Activated CD4-positive, alpha-beta T cell treated with anti-CD3 and anti-CD28 coated beads for 36 hours (primary cell): ENCODE measurements at regions not wholly inside any gene's neighbourhood (a gene's known extent, or its start where the extent isn't known, plus 50 kb on each side); places are given as distances from the start of the nearest gene placed in this dataset.

Experiments used
- ATAC-seq: fragments of 200-7000 bp; cut with Tn5 transposase; one replicate; pipeline ENCODE4 v1.10.0; 2021; ENCODE audit warnings: mild to moderate bottlenecking, moderate library complexity
- CTCF ChIA-PET: fragments of 350-600 bp; sonication (Branson Sonifier 250); formaldehyde crosslinking; loops from one replicate; lab custom pipeline; 2021; ENCODE audit warnings: antibody characterized with exemption; lab: Charles Lee
- POLR2A ChIA-PET: fragments of 350-600 bp; sonication (Branson Sonifier 250); formaldehyde crosslinking; loops from one replicate; lab custom pipeline; 2021; ENCODE audit warnings: antibody characterized with exemption, inconsistent platforms; lab: Charles Lee
- DNase-seq: peaks from one replicate; pipeline ENCODE4 v3.0.0-alpha.2; 2020
- H3K27ac Mint-ChIP-seq: one replicate; pipeline ENCODE4 v1.8.0; 2021; ENCODE audit warnings: mixed read lengths
- H3K27me3 Mint-ChIP-seq: one replicate; pipeline ENCODE4 v1.8.0; 2021; ENCODE audit warnings: mixed read lengths
- H3K36me3 Mint-ChIP-seq: one replicate; pipeline ENCODE4 v1.8.0; 2021; ENCODE audit warnings: low read depth, mixed read lengths
- H3K4me1 Mint-ChIP-seq: one replicate; pipeline ENCODE4 v1.8.0; 2021; ENCODE audit warnings: mixed read lengths
- H3K4me3 Mint-ChIP-seq: one replicate; pipeline ENCODE4 v1.8.0; 2021; ENCODE audit warnings: mild to moderate bottlenecking, moderate library complexity, mixed read lengths
- H3K9me3 Mint-ChIP-seq: one replicate; pipeline ENCODE4 v1.8.0; 2021; ENCODE audit warnings: low read depth, mixed read lengths
- intact Hi-C, 2 experiments: fragments of 100-400 bp; cut with DNase I in 1 of 2; cut with micrococcal nuclease in 1 of 2; formaldehyde crosslinking; loops; one replicate each; pipeline versions ENCODE4 v1.14.2 to v1.15.1; 2022 to 2024; cut with DNase I, micrococcal nuclease

DNA sequence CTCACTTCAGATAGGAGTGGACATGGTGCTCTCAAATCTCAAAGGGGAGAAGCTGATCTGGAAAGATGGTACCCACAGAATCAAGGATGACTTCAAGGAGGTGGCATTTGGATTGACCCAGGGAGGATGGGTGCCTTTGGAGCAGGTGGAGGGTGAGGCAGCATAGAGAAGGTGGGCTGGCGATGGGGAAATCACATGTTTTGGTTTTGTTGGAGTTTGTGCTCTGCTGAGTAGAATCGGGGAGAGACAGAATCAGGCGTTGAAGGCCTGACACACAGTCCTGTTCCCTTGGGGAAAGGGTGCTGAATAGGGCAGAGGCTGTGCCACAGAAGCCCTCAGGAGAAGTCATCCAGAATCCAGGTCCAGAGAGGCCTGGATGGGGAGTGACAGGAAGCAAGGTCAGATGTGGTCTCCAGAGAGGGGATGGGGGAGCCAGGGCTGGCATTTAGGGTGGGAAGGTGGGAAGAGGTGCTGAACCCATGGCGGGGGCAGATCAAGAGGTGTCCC lies 291.1 kb downstream of the GLRX3 start:
- ATAC-seq, result no peak
- POLR2A ChIA-PET, result no interaction called here
- H3K4me1 Mint-ChIP-seq, result no peaks in the 10 kb centered on the region
- no peaks in the 10 kb centered on the region for H3K9me3 Mint-ChIP-seq
- no peak overlapping the region for H3K4me3 Mint-ChIP-seq
- CTCF ChIA-PET, result interaction anchor here (0.6 kb wide), 1 partner anchor 1367 kb away, joined by 3 read pairs; no protein-coding TSS in a partner anchor
- peaks cover 7% of the 10 kb centered on the region for H3K27me3 Mint-ChIP-seq
- H3K27ac Mint-ChIP-seq, result no peak overlapping the region
- H3K36me3 Mint-ChIP-seq, result no peaks in the 10 kb centered on the region
- DNase-seq, result no peak
- intact Hi-C loops, result no loop called here

GRCh38 chr10:130428936-130429335 lies 292.7 kb downstream of the GLRX3 start:
- Mint-ChIP-seq H3K27me3 (no peaks in the 10 kb centered on the region), H3K27ac (no peak overlapping the region), H3K4me1 (no peaks in the 10 kb centered on the region), H3K4me3 (no peak overlapping the region), H3K9me3 (no peaks in the 10 kb centered on the region), H3K36me3 (no peaks in the 10 kb centered on the region)
- intact Hi-C loops, result no loop called here
- ATAC-seq (no peak), DNase-seq (no peak)
- ChIA-PET CTCF (no interaction called here), POLR2A (no interaction called here)

- intact Hi-C loops, result no loop called here
- no peak for DNase-seq
- H3K4me3 Mint-ChIP-seq, result no peak overlapping the region
- H3K4me1 Mint-ChIP-seq, result no peaks in the 10 kb centered on the region
- H3K36me3 Mint-ChIP-seq, result no peaks in the 10 kb centered on the region
- no peak overlapping the region for H3K27ac Mint-ChIP-seq
- no peak for ATAC-seq
- CTCF ChIA-PET, result no interaction called here
- H3K27me3 Mint-ChIP-seq, result no peaks in the 10 kb centered on the region
- H3K9me3 Mint-ChIP-seq, result no peaks in the 10 kb centered on the region
- POLR2A ChIA-PET, result no interaction called here
Observed at GRCh38 chr10:130429809-130430208, 293.6 kb downstream of the GLRX3 start.

- ATAC-seq (no peak), DNase-seq (no peak)
- H3K9me3 Mint-ChIP-seq, result no peaks in the 10 kb centered on the region
- no peaks in the 10 kb centered on the region for H3K36me3 Mint-ChIP-seq
- H3K27me3 Mint-ChIP-seq, result no peaks in the 10 kb centered on the region
- no peaks in the 10 kb centered on the region for H3K4me1 Mint-ChIP-seq
- no peak overlapping the region for H3K4me3 Mint-ChIP-seq
- CTCF ChIA-PET, result no interaction called here
- no peak overlapping the region for H3K27ac Mint-ChIP-seq
- intact Hi-C loops, result no loop called here
- POLR2A ChIA-PET, result no interaction called here
Observed at GRCh38 chr10:130430291-130430690, 294.1 kb downstream of the GLRX3 start.

DNA sequence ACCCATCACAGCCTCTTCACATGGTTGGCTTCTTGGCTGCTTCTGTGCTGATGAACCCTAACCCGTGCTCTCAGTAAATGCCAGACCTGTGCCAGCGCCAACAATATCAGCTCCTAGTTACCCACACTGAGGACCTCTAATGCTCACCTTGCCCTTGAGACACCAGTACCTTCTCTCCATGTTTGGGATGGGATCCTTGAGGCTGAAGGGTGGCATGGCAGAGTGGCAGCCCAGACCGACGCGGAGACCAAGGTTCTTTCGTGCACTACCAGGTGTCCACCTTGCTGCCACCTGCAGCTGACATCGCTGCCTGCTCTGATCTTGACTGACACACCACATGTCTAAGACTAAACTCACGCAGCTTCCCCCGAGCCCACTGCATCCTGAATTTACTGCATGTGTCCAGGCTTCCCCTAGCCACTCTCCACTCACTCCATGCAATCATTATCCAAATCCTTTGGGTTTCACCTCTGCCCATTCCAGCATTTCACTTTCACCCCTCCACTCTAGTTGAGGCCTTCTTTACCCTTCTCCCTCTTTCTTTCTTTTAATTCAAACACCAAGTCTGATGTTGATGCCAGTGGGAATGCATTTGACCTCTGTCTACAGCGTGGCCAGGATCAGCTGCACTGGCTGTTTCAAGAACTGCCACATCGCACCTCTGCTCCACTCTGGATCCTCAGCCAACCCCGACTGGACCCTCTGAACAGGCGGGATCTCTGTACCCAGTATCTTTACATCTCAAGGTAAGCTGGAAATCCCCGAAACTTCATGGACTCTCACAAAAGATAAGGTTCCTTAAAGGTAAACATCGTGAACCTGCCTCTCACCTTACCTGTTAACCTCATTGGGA lies 294.9 kb downstream of the GLRX3 start:
- ChIA-PET CTCF (no interaction called here), POLR2A (no interaction called here)
- intact Hi-C loops, result no loop called here
- no peaks in the 10 kb centered on the region for H3K9me3 Mint-ChIP-seq
- no peaks in the 10 kb centered on the region for H3K4me1 Mint-ChIP-seq
- DNase-seq, result no peak
- no peak overlapping the region for H3K27ac Mint-ChIP-seq
- H3K36me3 Mint-ChIP-seq, result no peaks in the 10 kb centered on the region
- no peak for ATAC-seq
- no peak overlapping the region for H3K4me3 Mint-ChIP-seq
- H3K27me3 Mint-ChIP-seq, result no peaks in the 10 kb centered on the region

GRCh38 chr10:130432271-130432670 lies 296.1 kb downstream of the GLRX3 start:
- no peak for ATAC-seq
- ChIA-PET CTCF (no interaction called here), POLR2A (no interaction called here)
- intact Hi-C loops, result no loop called here
- Mint-ChIP-seq H3K27ac (no peak overlapping the region), H3K4me1 (no peaks in the 10 kb centered on the region), H3K36me3 (no peaks in the 10 kb centered on the region), H3K27me3 (no peaks in the 10 kb centered on the region), H3K9me3 (no peaks in the 10 kb centered on the region), H3K4me3 (no peak overlapping the region)
- DNase-seq, result no peak

GRCh38 chr10:130432850-130433249 lies 296.7 kb downstream of the GLRX3 start:
- Mint-ChIP-seq H3K27me3 (no peaks in the 10 kb centered on the region), H3K36me3 (no peaks in the 10 kb centered on the region), H3K4me3 (no peak overlapping the region), H3K4me1 (no peaks in the 10 kb centered on the region), H3K27ac (no peak overlapping the region), H3K9me3 (no peaks in the 10 kb centered on the region)
- intact Hi-C loops, result no loop called here
- no peak for DNase-seq
- ChIA-PET CTCF (no interaction called here), POLR2A (no interaction called here)
- ATAC-seq, result no peak

GRCh38 chr10:130434446-130435385 lies 298.5 kb downstream of the GLRX3 start:
- no peak for DNase-seq
- Mint-ChIP-seq H3K4me3 (no peak overlapping the region), H3K27ac (no peak overlapping the region), H3K4me1 (no peaks in the 10 kb centered on the region), H3K27me3 (no peaks in the 10 kb centered on the region), H3K9me3 (no peaks in the 10 kb centered on the region), H3K36me3 (no peaks in the 10 kb centered on the region)
- intact Hi-C loops, result no loop called here
- ATAC-seq, result no peak
- ChIA-PET CTCF (interaction anchor here (0.8 kb wide), 1 partner anchor 1277 kb away, joined by 3 read pairs; no protein-coding TSS in a partner anchor), POLR2A (no interaction called here)

DNA sequence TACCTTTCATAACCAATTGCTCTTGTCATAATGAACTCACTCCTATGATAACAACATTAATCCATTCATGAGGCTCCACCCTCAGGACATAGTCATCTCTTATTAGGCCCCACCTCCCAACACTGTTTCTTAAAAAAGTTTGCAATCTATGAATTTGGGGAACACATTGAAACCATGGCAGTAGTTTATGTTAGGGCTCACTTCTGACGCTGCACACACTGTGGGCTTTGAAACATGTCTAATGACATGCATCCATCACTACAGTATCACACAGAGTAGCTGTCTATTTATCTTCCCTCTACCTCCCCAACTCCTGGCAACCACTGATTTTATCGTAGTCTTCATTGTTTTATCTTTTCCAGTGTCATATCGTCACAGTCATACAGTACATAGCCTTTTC lies 299.8 kb downstream of the GLRX3 start:
- ChIA-PET CTCF (no interaction called here), POLR2A (no interaction called here)
- ATAC-seq (no peak), DNase-seq (no peak)
- Mint-ChIP-seq H3K27me3 (peaks cover 2% of the 10 kb centered on the region), H3K27ac (no peak overlapping the region), H3K4me1 (no peaks in the 10 kb centered on the region), H3K36me3 (no peaks in the 10 kb centered on the region), H3K9me3 (no peaks in the 10 kb centered on the region), H3K4me3 (no peak overlapping the region)
- intact Hi-C loops, result no loop called here

GRCh38 chr10:130438861-130439260 lies 302.7 kb downstream of the GLRX3 start:
- Mint-ChIP-seq H3K27ac (no peak overlapping the region), H3K27me3 (peaks cover 2% of the 10 kb centered on the region), H3K4me1 (no peaks in the 10 kb centered on the region), H3K4me3 (no peak overlapping the region), H3K36me3 (no peaks in the 10 kb centered on the region), H3K9me3 (no peaks in the 10 kb centered on the region)
- CTCF ChIA-PET, result no interaction called here
- intact Hi-C loops, result no loop called here
- ATAC-seq (no peak), DNase-seq (no peak)
- POLR2A ChIA-PET, result no interaction called here

GRCh38 chr10:130439766-130440165 lies 303.6 kb downstream of the GLRX3 start:
- ATAC-seq, result no peak
- no peaks in the 10 kb centered on the region for H3K9me3 Mint-ChIP-seq
- H3K4me3 Mint-ChIP-seq, result no peak overlapping the region
- peaks cover 2% of the 10 kb centered on the region for H3K27me3 Mint-ChIP-seq
- CTCF ChIA-PET, result no interaction called here
- no peaks in the 10 kb centered on the region for H3K4me1 Mint-ChIP-seq
- intact Hi-C loops, result no loop called here
- no peak for DNase-seq
- H3K36me3 Mint-ChIP-seq, result no peaks in the 10 kb centered on the region
- POLR2A ChIA-PET, result no interaction called here
- no peak overlapping the region for H3K27ac Mint-ChIP-seq
